ENCODE measurements at regions not wholly inside any gene's neighbourhood (a gene's known extent, or its start where the extent isn't known, plus 50 kb on each side); places are given as distances from the start of the nearest gene placed in this dataset.

DNA sequence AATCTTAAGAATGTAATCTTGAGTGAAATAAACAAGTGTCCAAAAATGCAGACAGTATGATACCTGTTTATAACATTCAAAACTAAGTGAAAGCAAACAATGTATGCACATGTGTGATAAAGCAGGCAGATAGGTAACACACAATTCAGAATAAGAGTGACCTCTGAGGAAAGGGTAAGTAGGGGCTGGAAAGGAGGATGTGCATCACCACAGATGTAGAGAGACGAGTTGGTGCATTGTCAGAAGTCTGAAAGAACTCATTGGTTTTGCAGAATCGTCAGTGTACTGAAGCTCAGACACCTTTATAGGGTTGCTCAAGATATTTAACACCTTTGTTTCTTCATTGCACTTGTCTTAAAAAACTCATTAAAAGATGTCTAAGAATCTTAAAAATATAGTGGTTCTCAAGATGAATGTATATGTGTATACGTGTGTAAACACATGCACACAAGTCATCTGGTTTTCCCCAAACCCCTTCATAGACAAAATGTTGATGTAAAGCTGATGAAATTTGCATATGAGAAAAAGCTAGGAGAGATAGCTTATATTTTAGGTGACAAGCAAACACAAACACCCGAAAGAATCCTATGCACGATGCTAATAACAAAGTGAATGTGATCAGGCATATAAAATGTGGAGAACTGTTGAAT, 197.6 kb upstream of the MEF2C start:
- Histone ChIP-seq H3K9me3 (no peaks in the 10 kb centered on the region), H3K4me1 (no peaks in the 10 kb centered on the region), H3K4me3 (no peak overlapping the region), H3K27ac (no peak overlapping the region), H3K36me3 (no peaks in the 10 kb centered on the region), H3K27me3 (no peaks in the 10 kb centered on the region)
- DNase-seq (ENCODE audit: low spot score in 2 of 2) = no peak
- TF ChIP-seq POLR2A (IDR thresholded peaks at IDR 0.05) (no peak), EP300 (IDR thresholded peaks at IDR 0.05) (no peak), POLR2AphosphoS5 (IDR thresholded peaks at IDR 0.05) (no peak)
- TF ChIP-seq, protein P1, sequence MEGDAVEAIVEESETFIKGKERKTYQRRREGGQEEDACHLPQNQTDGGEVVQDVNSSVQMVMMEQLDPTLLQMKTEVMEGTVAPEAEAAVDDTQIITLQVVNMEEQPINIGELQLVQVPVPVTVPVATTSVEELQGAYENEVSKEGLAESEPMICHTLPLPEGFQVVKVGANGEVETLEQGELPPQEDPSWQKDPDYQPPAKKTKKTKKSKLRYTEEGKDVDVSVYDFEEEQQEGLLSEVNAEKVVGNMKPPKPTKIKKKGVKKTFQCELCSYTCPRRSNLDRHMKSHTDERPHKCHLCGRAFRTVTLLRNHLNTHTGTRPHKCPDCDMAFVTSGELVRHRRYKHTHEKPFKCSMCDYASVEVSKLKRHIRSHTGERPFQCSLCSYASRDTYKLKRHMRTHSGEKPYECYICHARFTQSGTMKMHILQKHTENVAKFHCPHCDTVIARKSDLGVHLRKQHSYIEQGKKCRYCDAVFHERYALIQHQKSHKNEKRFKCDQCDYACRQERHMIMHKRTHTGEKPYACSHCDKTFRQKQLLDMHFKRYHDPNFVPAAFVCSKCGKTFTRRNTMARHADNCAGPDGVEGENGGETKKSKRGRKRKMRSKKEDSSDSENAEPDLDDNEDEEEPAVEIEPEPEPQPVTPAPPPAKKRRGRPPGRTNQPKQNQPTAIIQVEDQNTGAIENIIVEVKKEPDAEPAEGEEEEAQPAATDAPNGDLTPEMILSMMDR (IDR thresholded peaks at IDR 0.05) = no peak
- WGBS = 92% methylated on average over 5 of the region's 5 CpGs

DNA sequence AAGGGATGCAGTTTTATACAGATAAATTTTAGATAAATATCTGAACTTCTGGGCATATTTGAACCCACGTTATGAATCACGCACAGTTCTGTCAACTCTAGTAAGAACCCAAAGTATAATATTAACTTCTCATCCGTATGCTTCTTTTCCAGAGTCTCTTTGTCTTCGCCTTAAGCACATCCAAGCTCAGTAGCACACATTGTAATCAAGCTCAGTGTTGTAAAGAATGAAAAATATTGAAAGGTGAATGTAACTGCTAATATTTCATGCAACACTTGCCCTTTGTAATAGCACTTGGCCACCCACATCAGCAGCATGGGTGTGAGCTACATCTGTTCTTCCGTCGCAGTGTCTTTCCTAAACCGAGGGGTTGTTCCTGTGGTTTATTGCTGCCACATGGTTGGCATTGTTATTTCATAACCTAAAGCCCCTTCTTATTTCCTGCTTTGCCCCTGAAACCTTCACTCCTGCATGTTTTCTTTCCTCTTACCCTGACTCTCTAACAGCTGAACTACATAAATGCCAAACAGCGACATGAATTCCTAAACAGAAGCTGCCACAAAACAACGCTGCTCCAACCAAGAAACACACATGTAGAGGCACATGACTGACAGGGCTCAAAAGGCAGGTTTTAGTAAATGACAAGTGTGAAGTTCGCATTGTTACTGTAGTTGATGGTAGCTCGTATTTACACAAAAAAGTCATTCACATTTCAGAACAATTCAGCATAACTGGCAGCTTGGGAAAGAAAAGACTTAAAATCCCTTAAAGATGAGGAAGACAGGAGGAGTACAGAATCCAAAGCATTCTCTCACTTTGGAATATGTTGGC, 190.1 kb upstream of the MEF2C start:
- Histone ChIP-seq H3K4me1 (no peaks in the 10 kb centered on the region), H3K36me3 (no peaks in the 10 kb centered on the region), H3K4me3 (no peak overlapping the region), H3K27ac (no peak overlapping the region), H3K27me3 (no peaks in the 10 kb centered on the region), H3K9me3 (no peaks in the 10 kb centered on the region)
- no peak for DNase-seq (ENCODE audit: low spot score in 2 of 2)
- TF ChIP-seq, protein P1 (IDR thresholded peaks at IDR 0.05) = no peak
- TF ChIP-seq EP300 (IDR thresholded peaks at IDR 0.05) (no peak), POLR2AphosphoS5 (IDR thresholded peaks at IDR 0.05) (no peak), POLR2A (IDR thresholded peaks at IDR 0.05) (no peak)
- 57% methylated on average over 11 of the region's 11 CpGs for WGBS

DNA sequence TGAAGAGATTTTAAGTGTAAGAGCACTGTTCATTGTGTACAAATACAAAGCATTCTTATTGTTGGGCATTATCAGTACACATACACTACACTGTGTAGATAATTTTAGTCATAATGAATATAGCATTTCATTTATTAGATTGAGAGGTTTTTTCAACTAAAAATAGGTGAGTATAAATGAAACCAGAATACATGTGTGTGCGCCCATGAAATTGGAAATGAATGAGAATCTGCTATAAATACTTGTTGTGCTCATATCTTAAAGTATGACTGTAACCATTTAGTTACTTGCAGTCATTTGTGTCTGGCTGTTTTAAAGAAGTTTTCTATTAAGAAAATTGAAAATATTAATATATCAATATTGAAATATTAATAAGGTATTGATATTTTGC, 189.0 kb upstream of the MEF2C start:
- Histone ChIP-seq H3K4me1 (no peaks in the 10 kb centered on the region), H3K4me3 (no peak overlapping the region), H3K27ac (no peak overlapping the region), H3K36me3 (no peaks in the 10 kb centered on the region), H3K27me3 (no peaks in the 10 kb centered on the region), H3K9me3 (no peaks in the 10 kb centered on the region)
- TF ChIP-seq POLR2A (IDR thresholded peaks at IDR 0.05) (no peak), EP300 (IDR thresholded peaks at IDR 0.05) (no peak), POLR2AphosphoS5 (IDR thresholded peaks at IDR 0.05) (no peak)
- TF ChIP-seq, protein P1 (IDR thresholded peaks at IDR 0.05) = no peak
- DNase-seq (ENCODE audit: low spot score in 2 of 2) = no peak
- WGBS = 82% methylated on average over 1 of the region's 1 CpG

DNA sequence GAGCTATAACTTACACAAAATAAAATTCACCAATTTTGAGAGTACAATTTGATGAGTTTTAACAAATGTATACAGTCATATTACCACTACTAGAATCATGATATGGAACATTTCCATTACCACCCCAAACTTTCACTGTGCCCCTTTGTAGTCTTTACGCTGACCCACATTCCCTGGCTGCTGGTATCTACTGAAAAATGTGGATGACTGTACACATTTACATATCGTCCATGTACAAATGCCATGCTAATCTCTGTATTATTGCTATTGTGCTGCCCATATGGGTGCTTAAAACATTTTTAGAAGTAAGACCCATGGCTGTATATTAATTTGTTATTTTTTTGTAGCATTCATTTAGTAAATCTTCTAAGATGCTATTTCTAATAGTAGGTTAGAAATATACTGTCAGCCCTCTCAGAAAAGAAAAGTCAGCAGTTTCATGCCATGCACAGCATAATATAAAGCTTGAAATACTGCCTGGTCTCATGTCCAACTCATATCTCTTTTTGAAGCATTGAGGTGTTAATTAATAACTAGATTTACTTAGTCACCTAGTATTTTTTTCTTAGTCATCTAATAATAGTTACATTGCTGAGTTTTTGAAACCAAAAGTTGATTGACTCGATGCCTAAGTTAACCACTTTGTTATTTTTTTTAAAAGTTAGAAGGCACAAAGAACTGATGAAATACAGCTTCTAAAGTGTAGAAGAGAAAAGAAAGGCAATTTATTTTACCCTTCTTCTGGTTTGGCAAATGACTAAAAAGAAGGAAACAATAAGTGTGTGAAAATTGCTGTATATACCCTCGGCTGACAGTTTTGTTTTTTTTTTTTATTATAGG, 188.3 kb upstream of the MEF2C start:
- no peaks in the 10 kb centered on the region for H3K27me3 ChIP-seq
- WGBS = 81% methylated on average over 4 of the region's 4 CpGs
- no peaks in the 10 kb centered on the region for H3K36me3 ChIP-seq
- H3K27ac ChIP-seq = no peak overlapping the region
- H3K9me3 ChIP-seq = no peaks in the 10 kb centered on the region
- H3K4me1 ChIP-seq = no peaks in the 10 kb centered on the region
- DNase-seq (ENCODE audit: low spot score in 2 of 2) = no peak
- TF ChIP-seq, protein P1 (IDR thresholded peaks at IDR 0.05) = no peak
- no peak for TF ChIP-seq EP300 (IDR thresholded peaks at IDR 0.05)
- no peak for TF ChIP-seq POLR2AphosphoS5 (IDR thresholded peaks at IDR 0.05)
- no peak for TF ChIP-seq POLR2A (IDR thresholded peaks at IDR 0.05)
- no peak overlapping the region for H3K4me3 ChIP-seq

DNA sequence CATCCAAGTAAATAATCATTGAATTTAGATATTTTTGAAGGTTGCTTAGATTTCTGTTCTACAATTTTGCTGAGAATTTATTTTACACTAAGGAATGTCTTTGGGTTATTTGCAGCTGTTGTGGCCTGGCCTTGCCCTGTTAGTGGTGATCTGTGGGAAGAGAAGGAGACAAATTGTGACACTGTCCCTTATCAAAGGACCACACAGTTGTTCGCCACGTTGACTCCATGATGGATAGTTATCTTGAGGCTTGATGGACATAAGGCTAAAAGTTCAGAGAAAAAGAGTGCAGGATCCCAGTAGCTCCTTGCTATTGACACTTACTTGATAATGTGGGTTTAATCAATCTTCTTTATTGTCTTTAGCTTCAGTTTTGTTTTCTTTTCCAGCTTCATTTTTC, 186.6 kb upstream of the MEF2C start:
- Histone ChIP-seq H3K9me3 (no peaks in the 10 kb centered on the region), H3K4me1 (no peaks in the 10 kb centered on the region), H3K36me3 (no peaks in the 10 kb centered on the region), H3K27ac (no peak overlapping the region), H3K4me3 (no peak overlapping the region), H3K27me3 (no peaks in the 10 kb centered on the region)
- TF ChIP-seq, protein P1 (IDR thresholded peaks at IDR 0.05) = no peak
- TF ChIP-seq POLR2AphosphoS5 (IDR thresholded peaks at IDR 0.05) (no peak), POLR2A (IDR thresholded peaks at IDR 0.05) (no peak), EP300 (IDR thresholded peaks at IDR 0.05) (no peak)
- DNase-seq (ENCODE audit: low spot score in 2 of 2) = no peak
- WGBS = 86% methylated on average over 2 of the region's 2 CpGs
